GM18951 (cell line): ENCODE measurements at regions not wholly inside any gene's neighbourhood (a gene's known extent, or its start where the extent isn't known, plus 50 kb on each side); places are given as distances from the start of the nearest gene placed in this dataset.

ENCODE experiments used
- POLR2A ChIP-seq: IDR thresholded peaks from 4 replicates; pipeline ENCODE4 v1.6.1; 2011; ENCODE audit warnings: mild to moderate bottlenecking; ENCODE audit not compliant: insufficient read length, insufficient read depth; ENCODE audit errors: extremely low read depth
- in situ Hi-C: fragments of 300-500 bp; cut with MboI; formaldehyde crosslinking; loops from one replicate; pipeline ENCODE4 v1.12.0; 2022; ENCODE audit warnings: low sequenced_read_pairs, mixed read lengths, inconsistent platforms; ENCODE audit not compliant: unreplicated experiment

DNA sequence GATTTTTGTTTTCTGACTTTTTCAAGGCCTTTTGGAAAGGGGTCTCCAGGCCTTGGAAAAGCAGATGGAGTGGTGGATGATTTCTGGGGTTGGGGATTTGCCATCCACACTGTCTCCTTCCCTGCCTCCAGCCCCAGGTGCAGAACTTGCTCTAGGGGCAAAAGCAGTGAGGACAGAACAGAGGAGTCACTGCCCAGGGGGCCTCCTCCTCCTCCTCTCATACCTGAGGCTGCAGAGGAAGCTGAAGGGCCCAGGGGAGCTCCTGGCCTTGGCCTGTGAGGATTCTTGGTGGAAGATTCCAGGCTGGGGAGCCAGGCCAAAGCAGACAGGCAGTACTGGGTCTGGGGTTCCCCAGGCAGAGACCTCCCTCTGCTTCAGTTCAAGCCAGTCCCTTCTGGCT is 52.3 kb upstream of the URI1 start:
- in situ Hi-C loops = no loop called here
- no peak for TF ChIP-seq POLR2A

DNA sequence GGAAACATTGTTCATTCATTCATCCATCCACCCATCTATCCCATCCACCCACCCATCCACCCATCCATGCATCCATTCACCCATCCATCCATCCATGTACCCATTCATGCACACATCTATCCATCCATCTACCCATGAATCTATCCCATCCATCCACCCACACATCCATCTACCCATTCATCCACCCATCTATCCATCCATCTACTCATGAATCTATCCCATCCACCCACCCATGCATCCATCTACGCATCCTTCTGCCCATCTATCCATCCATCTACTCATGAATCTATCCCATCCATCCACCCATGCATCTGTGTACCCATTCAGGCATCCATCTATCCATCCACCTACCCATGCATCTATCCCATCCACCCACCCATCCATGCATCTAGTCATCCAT is 51.6 kb upstream of the URI1 start:
- TF ChIP-seq POLR2A = no peak
- in situ Hi-C loops = no loop called here
